DMS 273 treated with DMSO at 0.1 percent for 48 hours (cell line): ENCODE measurements at regions not wholly inside any gene's neighbourhood (a gene's known extent, or its start where the extent isn't known, plus 50 kb on each side); places are given as distances from the start of the nearest gene placed in this dataset.
"Not testable (repeated sequence)": the region's sequence is repeated elsewhere in the genome, so short reads cannot be mapped to it uniquely, and the experiment has no call there.

Experiments used
- DNase-seq: peaks from one replicate; lab custom pipeline; 2025; lab: John Stamatoyannopoulos, UW

GRCh38 chr20:40849456-40849855, 160.4 kb upstream of the MAFB start:
- no peak for DNase-seq

GRCh38 chr20:40851051-40851450, 162.0 kb upstream of the MAFB start:
- DNase-seq = no peak

- DNase-seq = no peak
Measured at GRCh38 chr20:40855269-40855668, 166.2 kb upstream of the MAFB start.

- DNase-seq = no peak
Measured at GRCh38 chr20:40856653-40857052, 167.6 kb upstream of the MAFB start.

- DNase-seq = no peak
Measured at GRCh38 chr20:40860487-40860902, 168.1 kb upstream of the TOP1 start.

GRCh38 chr20:40861427-40862008, 167.1 kb upstream of the TOP1 start:
- DNase-seq = no peak

- DNase-seq = no peak
Measured at GRCh38 chr20:40863355-40863919, 165.2 kb upstream of the TOP1 start.

GRCh38 chr20:40864470-40864869, 164.2 kb upstream of the TOP1 start:
- DNase-seq = no peak

GRCh38 chr20:40865095-40865494, 163.5 kb upstream of the TOP1 start:
- no peak for DNase-seq

- DNase-seq = no peak
Measured at GRCh38 chr20:40866056-40866455, 162.6 kb upstream of the TOP1 start.

GRCh38 chr20:40868551-40869217, 159.9 kb upstream of the TOP1 start:
- DNase-seq = no peak

GRCh38 chr20:40869218-40870147, 159.1 kb upstream of the TOP1 start:
- no peak for DNase-seq

- DNase-seq = no peak
Measured at GRCh38 chr20:40875116-40876085, 153.2 kb upstream of the TOP1 start.

- not testable (repeated sequence) for DNase-seq
Measured at GRCh38 chr20:40878099-40878498, 150.5 kb upstream of the TOP1 start.

GRCh38 chr20:40880063-40880728, 148.4 kb upstream of the TOP1 start:
- DNase-seq = no peak

GRCh38 chr20:40880729-40881109, 147.9 kb upstream of the TOP1 start:
- DNase-seq = no peak

- no peak for DNase-seq
Measured at GRCh38 chr20:40882152-40882551, 146.5 kb upstream of the TOP1 start.

GRCh38 chr20:40883097-40883496, 145.5 kb upstream of the TOP1 start:
- no peak for DNase-seq

- no peak for DNase-seq
Measured at GRCh38 chr20:40887105-40887504, 141.5 kb upstream of the TOP1 start.

- not testable (repeated sequence) for DNase-seq
Measured at GRCh38 chr20:40889266-40889665, 139.4 kb upstream of the TOP1 start.

GRCh38 chr20:40890181-40890580, 138.4 kb upstream of the TOP1 start:
- DNase-seq = no peak
